ENCODE measurements at regions not wholly inside any gene's neighbourhood (a gene's known extent, or its start where the extent isn't known, plus 50 kb on each side); places are given as distances from the start of the nearest gene placed in this dataset.

DNA sequence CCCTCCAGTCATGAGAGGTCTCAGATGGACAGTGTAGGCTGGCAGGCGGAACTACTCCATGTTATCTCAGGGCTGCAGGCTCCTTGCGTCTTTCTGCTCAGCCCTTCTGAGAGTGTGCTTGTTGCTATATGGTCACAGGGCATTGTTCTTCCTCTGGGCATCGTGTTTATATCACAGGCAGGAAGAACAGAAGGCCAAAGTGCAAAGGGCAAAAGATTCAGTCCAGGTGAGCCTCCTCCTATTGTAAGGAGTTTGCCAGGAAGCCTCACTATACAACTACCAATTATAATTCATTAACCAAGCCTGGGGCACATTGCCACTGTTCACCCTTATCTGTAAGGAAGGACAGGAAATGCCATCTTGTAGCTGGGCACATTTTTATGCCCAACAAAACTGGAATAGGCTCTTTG is 195.5 kb upstream of the KITLG start:
- Mint-ChIP-seq H3K4me3 (no peak overlapping the region), H3K4me1 (ENCODE audit: low read depth) (no peaks in the 10 kb centered on the region), H3K27me3 (no peaks in the 10 kb centered on the region), H3K9me3 (no peaks in the 10 kb centered on the region), H3K27ac (no peak overlapping the region), H3K36me3 (ENCODE audit: low read depth) (no peaks in the 10 kb centered on the region)
- no peak for DNase-seq

DNA sequence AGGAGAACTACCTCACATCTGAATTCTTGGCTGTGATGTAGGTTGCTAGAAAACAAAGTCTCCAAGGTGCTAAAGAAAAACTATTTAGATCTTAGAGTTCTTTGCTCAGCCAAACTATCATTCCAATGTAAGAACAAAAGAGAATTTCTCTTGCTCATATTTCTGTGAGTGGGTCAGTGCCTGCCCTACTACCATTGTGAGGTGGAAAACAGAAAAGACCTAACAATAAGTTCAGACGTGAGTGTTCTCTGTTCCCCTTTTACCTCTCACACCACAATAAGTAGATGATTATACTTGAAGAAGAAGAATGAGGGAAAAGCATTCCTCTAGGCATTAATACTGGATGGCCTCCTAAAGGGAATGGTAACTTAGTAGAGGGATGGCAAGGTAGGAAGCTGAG is 187.4 kb upstream of the KITLG start:
- Mint-ChIP-seq H3K4me3 (no peak overlapping the region), H3K27ac (no peak overlapping the region), H3K4me1 (ENCODE audit: low read depth) (no peaks in the 10 kb centered on the region), H3K27me3 (no peaks in the 10 kb centered on the region), H3K9me3 (no peaks in the 10 kb centered on the region), H3K36me3 (ENCODE audit: low read depth) (no peaks in the 10 kb centered on the region)
- DNase-seq: no peak

DNA sequence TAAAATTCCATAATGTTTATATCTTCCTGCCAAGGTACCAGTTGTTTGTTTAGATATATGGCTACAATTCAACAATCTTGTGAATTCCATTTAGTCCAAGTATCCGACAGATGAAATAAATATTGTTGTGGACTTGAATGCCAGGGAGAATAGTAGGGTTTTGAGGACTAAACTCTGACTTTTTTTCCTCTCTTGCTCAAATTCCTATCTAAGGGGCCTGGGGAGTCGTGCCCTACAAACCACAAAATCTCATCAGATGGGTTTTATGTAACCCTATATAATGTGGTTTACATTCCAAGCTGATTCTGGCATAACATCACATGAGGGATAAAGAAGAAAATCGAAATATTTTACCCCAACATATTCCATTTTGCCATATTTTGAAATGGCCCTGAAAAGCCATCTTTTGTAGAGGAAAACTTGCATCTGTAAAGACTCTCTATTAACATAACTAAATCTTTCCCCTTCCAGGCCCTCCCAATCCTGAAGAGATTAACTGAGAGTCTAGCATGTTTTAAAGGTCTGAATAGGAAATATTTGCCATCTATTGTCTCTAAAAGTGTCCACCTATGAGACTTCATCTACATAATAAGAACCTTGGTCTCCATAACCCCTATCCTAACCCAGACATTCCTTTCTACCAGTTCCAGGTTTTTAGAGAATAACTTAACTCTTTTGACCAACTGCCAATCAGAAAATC is 184.7 kb upstream of the KITLG start:
- no peaks in the 10 kb centered on the region for H3K4me1 Mint-ChIP-seq (ENCODE audit: low read depth)
- H3K27ac Mint-ChIP-seq: no peak overlapping the region
- no peak for DNase-seq
- no peaks in the 10 kb centered on the region for H3K36me3 Mint-ChIP-seq (ENCODE audit: low read depth)
- H3K9me3 Mint-ChIP-seq: no peaks in the 10 kb centered on the region
- H3K27me3 Mint-ChIP-seq: no peaks in the 10 kb centered on the region
- H3K4me3 Mint-ChIP-seq: no peak overlapping the region

DNA sequence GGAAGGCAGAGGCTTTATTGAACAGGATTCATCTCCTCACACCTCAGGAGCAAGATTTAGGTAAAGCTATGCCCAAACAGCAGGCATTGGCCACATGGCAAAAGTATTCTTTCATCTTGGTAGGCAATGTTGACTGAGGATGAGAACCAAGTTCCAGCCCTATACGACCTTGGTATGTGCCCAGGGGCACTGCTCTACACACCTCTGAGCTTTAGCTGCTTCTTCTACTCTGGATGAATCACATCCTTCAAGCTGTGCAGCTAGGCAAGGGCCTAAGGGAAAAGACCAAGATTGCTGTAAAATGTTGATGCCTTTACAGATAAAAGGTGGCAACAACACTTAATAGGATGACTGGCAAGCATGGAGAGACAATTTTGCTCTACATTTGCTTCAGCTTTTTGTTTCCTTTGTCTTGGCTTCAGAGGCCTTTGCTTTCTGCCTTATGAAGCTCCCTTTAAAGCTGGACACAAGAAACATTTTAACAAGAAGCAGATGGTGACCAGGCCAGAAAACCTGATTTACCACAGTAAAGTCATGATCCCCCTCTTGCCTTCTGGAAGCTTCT is 183.3 kb upstream of the KITLG start:
- Mint-ChIP-seq H3K27me3 (no peaks in the 10 kb centered on the region), H3K36me3 (ENCODE audit: low read depth) (no peaks in the 10 kb centered on the region)

DNA sequence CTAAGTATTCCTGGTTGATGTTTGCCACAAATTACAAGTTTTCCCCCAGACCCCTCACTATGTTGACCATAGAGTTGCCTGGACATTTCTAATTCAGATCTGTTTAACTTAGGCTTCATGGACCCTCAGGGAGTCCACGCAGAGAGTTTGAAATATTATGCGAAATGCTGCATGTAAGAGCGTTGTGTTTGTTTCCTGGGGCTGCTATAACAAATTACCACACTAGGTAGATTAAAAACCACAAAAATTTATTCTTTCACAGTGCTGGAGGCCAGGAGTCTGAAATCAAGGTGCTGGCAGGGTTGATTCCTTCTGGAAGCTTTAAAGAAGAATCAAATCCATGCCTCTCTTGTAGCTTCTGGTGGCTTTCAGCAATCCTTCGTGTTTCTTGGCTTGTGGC is 177.9 kb upstream of the KITLG start:
- DNase-seq: no peak
- Mint-ChIP-seq H3K27me3 (no peaks in the 10 kb centered on the region), H3K9me3 (peaks cover 2% of the 10 kb centered on the region), H3K36me3 (ENCODE audit: low read depth) (no peaks in the 10 kb centered on the region), H3K27ac (no peak overlapping the region), H3K4me1 (ENCODE audit: low read depth) (no peaks in the 10 kb centered on the region), H3K4me3 (no peak overlapping the region)

More for the DNA sequence above, 183.3 kb upstream of the KITLG start:
- H3K9me3 Mint-ChIP-seq: no peaks in the 10 kb centered on the region
- no peak for DNase-seq
- H3K4me1 Mint-ChIP-seq (ENCODE audit: low read depth): no peaks in the 10 kb centered on the region
- H3K4me3 Mint-ChIP-seq: no peak overlapping the region
- no peak overlapping the region for H3K27ac Mint-ChIP-seq

DNA sequence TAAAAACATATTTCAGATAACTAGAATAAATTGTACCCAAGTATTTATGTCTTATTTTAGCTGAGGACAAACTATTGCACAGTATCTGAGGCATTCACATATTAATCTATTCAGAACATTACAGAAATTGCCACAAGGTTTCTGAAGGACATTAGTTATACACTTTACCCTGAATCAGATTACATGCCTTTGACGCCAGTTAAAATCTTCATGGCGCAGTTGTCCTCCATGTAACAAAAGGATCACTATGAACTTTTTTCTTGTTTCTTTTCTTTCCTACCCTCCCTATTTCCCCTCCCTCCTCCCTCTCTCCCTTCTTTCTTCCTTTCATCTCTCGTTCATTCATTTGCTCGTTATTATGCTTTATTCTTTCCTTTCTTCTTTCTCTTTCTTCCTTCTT is 176.6 kb upstream of the KITLG start:
- Mint-ChIP-seq H3K27ac (no peak overlapping the region), H3K36me3 (ENCODE audit: low read depth) (no peaks in the 10 kb centered on the region), H3K9me3 (peaks cover 2% of the 10 kb centered on the region), H3K4me3 (no peak overlapping the region), H3K27me3 (no peaks in the 10 kb centered on the region), H3K4me1 (ENCODE audit: low read depth) (no peaks in the 10 kb centered on the region)
- no peak for DNase-seq

DNA sequence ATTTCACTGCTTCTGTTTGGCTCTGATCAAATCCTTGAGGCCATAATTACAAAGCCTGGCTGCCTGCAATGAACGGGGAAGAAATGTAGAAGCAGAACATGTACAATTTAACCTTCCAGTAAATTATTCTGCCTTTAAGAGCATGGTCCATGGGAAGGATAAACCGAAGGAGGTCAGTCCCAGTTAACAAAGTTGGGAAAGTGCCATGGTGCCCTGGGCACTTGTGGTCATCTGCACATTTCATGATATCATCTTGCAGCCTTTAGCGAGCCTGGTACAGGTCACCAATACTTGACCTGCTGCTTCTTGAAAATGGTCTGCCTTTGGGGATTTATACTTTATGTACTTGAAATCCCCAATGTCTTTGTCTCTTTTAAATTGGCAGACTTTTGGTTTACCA is 175.9 kb upstream of the KITLG start:
- no peaks in the 10 kb centered on the region for H3K36me3 Mint-ChIP-seq (ENCODE audit: low read depth)
- no peak overlapping the region for H3K4me3 Mint-ChIP-seq
- H3K27me3 Mint-ChIP-seq: no peaks in the 10 kb centered on the region
- H3K4me1 Mint-ChIP-seq (ENCODE audit: low read depth): no peaks in the 10 kb centered on the region
- DNase-seq: no peak
- no peak overlapping the region for H3K27ac Mint-ChIP-seq
- H3K9me3 Mint-ChIP-seq: peaks cover 2% of the 10 kb centered on the region

DNA sequence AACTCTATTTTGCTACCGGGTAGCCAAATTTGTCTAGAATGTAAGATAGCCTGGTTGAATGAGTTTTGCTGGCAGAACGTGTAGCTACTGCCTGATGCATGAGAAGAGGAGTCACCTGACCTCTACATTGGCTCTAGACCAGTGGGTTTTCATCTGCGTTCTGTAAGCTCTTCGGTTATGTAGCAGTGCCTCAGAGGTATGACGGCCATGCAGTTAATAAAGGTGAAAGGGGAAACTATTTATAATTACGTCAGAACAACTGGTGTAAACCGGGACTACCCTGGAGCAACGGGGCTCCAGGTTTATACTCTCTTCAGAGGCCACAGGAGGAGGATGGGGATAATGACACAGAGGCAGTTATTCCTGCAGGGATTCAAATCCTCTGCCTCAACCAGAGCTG is 173.4 kb upstream of the KITLG start:
- H3K9me3 Mint-ChIP-seq: peaks cover 2% of the 10 kb centered on the region
- no peak overlapping the region for H3K27ac Mint-ChIP-seq
- H3K4me1 Mint-ChIP-seq (ENCODE audit: low read depth): no peaks in the 10 kb centered on the region
- H3K36me3 Mint-ChIP-seq (ENCODE audit: low read depth): no peaks in the 10 kb centered on the region
- H3K4me3 Mint-ChIP-seq: no peak overlapping the region
- H3K27me3 Mint-ChIP-seq: no peaks in the 10 kb centered on the region
- no peak for DNase-seq

DNA sequence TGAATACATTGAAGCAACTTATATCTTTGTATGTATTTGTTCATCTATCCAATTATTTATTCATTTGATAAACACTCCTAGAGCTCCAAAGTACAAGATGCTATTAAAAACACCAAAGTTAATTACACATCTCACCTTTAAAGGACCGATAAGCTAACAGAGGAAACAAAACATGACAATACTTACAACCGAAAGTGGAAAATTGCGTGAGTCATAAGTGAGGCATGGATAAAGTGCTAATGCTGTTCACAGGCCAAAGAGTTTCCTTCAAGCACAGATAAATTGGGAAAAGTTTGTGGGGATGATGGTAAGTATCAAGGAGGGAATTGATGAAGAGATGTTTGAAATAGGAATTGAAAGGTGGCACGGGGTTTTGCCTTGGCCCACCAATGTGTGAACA is 172.8 kb upstream of the KITLG start:
- DNase-seq: no peak
- no peaks in the 10 kb centered on the region for H3K27me3 Mint-ChIP-seq
- peaks cover 2% of the 10 kb centered on the region for H3K9me3 Mint-ChIP-seq
- H3K4me1 Mint-ChIP-seq (ENCODE audit: low read depth): no peaks in the 10 kb centered on the region
- no peak overlapping the region for H3K27ac Mint-ChIP-seq
- H3K4me3 Mint-ChIP-seq: no peak overlapping the region
- H3K36me3 Mint-ChIP-seq (ENCODE audit: low read depth): no peaks in the 10 kb centered on the region

DNA sequence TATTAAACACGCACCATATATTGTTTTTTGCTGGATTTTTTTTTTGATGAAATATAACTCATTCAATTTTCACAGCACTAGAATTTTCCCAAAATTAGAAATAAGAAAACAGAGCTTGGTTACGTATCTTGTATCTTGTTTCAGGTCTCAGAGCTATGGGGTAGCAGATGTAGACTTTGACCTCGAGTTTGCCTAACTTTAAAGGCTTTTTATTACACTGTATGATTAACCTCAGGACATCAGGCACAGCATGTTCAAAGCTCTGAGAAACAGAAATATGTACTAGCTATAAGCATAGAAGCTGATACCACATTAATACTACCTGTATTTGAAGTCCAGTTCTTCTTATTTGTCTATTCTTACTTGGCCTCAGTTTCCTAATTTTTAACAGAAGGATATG is 171.9 kb upstream of the KITLG start:
- no peaks in the 10 kb centered on the region for H3K4me1 Mint-ChIP-seq (ENCODE audit: low read depth)
- peaks cover 2% of the 10 kb centered on the region for H3K9me3 Mint-ChIP-seq
- no peak for DNase-seq
- no peaks in the 10 kb centered on the region for H3K36me3 Mint-ChIP-seq (ENCODE audit: low read depth)
- H3K4me3 Mint-ChIP-seq: no peak overlapping the region
- H3K27ac Mint-ChIP-seq: no peak overlapping the region
- H3K27me3 Mint-ChIP-seq: no peaks in the 10 kb centered on the region

DNA sequence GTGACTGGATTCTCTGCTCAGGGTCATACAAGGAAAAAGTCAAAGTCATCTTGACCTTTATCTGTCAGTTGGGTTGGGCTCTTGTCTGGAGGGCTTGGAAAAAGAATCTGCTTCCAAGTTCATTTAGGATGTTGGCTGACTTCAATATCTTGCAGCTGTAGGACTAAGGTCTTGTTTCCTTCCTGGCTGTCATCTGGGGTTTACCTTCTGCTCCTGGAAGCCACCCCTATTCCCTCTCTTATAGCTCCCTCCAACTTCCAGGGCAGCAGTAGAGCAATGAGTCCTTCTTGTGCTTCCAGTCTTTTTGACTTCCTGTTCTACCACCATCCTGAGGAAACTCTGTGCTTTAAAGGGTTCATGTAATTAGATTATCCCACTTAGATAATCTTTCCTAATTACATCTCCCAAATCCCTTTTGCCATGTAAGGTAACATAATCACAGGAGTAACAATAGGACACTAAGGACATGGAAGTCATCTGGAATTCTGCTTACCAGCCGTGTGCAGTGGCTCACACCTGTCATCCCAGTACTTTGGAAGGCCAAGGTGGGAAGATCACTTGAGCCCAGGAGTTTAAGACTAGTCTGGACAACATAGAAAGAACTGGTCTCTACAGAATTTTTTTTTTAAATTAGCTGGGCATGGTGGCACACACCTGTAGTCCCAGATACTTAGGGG is 170.7 kb upstream of the KITLG start:
- H3K36me3 Mint-ChIP-seq (ENCODE audit: low read depth): no peaks in the 10 kb centered on the region
- no peak for DNase-seq
- peaks cover 2% of the 10 kb centered on the region for H3K9me3 Mint-ChIP-seq
- no peak overlapping the region for H3K4me3 Mint-ChIP-seq
- no peaks in the 10 kb centered on the region for H3K27me3 Mint-ChIP-seq
- no peaks in the 10 kb centered on the region for H3K4me1 Mint-ChIP-seq (ENCODE audit: low read depth)
- H3K27ac Mint-ChIP-seq: no peak overlapping the region

DNA sequence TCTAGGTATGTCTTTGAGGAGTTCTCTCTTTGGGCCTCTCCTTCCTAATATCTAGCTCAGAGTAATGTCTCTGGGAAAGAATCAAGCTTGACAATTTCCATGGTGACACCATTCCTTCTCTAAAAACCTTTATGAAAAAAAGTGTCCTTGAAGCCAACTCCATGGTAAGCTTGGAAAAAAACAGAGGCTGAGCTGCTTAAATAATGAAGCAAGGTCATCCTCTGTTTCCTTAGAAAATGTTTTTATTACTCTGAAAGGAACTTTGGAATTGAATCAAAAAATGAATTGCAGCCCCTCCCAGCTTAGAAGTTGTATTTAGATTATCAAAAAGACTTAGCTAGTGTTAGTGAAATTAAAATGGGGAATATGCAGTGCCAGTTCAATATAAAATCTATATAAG is 166.1 kb upstream of the KITLG start:
- no peaks in the 10 kb centered on the region for H3K4me1 Mint-ChIP-seq (ENCODE audit: low read depth)
- H3K4me3 Mint-ChIP-seq: no peak overlapping the region
- H3K9me3 Mint-ChIP-seq: no peaks in the 10 kb centered on the region
- no peaks in the 10 kb centered on the region for H3K36me3 Mint-ChIP-seq (ENCODE audit: low read depth)
- no peak for DNase-seq
- H3K27ac Mint-ChIP-seq: no peak overlapping the region
- H3K27me3 Mint-ChIP-seq: no peaks in the 10 kb centered on the region

DNA sequence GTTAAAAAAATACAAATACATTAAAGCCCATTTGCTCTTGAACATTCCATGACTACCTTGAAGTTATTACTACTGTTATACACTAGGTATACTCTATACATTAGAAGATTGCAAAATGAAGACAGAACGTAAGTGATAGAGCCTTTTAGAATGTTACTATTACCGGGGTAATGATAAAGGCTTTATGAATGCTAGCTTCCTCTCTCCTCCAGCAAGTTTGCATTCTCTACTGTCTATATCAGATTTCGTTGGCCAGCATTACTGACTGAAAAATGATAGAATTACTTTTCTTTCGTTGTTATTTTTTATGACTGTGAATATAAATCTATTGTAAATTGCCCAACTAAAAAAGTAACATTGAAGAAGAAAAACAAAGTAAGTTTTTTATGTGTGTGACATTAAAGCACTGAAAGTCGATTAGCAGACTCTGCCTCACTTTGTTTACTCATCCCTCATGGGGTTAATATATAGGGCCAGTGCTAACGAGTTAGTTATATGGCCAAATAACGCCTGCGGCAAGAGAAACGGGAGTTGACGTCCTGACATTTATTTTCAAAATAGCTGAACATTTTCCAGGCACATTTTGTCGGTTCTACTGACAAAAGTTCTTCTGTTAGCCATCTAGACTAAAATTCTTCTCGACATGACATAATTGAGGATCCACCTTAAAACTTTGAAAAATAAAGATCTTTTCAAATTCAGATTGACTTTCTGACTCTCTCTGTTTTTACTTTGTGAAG is 163.8 kb upstream of the KITLG start:
- Mint-ChIP-seq H3K4me3 (no peak overlapping the region), H3K4me1 (ENCODE audit: low read depth) (no peaks in the 10 kb centered on the region), H3K27ac (no peak overlapping the region), H3K27me3 (no peaks in the 10 kb centered on the region), H3K9me3 (no peaks in the 10 kb centered on the region), H3K36me3 (ENCODE audit: low read depth) (no peaks in the 10 kb centered on the region)
- DNase-seq: no peak

DNA sequence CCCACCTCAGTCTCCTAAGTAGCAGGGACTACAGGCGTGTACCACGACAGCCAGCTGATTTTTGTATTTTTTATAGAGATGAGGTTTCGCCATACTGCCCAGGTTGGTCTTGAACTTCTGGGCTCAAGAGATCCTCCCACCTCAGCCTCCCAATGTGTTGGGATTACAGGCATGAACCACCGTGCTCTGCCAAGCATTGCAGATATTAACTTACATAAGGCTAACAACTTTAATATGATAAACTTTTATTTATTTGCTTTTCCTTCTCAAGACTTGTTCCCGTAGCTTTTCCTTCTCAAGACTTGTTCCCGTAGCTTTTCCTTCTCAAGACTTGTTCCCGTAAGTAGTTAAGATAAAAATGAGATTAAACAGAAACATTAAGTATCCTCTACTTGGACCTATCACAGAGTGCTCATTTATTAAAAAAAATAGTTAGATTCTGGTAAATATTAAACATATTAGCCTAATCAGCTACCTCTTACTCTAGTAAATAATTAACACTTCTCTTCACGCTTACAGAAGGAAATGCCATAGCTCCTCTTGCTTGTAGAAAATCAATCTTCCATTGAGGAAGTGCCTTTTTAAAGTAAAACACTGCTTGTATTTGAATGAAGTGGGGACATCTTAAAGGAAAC is 157.7 kb upstream of the KITLG start:
- no peak overlapping the region for H3K4me3 Mint-ChIP-seq
- H3K9me3 Mint-ChIP-seq: no peaks in the 10 kb centered on the region
- no peaks in the 10 kb centered on the region for H3K4me1 Mint-ChIP-seq (ENCODE audit: low read depth)
- H3K27ac Mint-ChIP-seq: no peak overlapping the region
- DNase-seq: no peak
- H3K36me3 Mint-ChIP-seq (ENCODE audit: low read depth): no peaks in the 10 kb centered on the region
- no peaks in the 10 kb centered on the region for H3K27me3 Mint-ChIP-seq
